Thyroid gland (tissue), 4 donors: ENCODE measurements at regions not wholly inside any gene's neighbourhood (a gene's known extent, or its start where the extent isn't known, plus 50 kb on each side); places are given as distances from the start of the nearest gene placed in this dataset.

Source experiments
- DNase-seq, 2 donors: peaks; one replicate each; pipeline ENCODE4 v3.0.0-alpha.2; 2019
- H3K27ac ChIP-seq, 3 donors: fragments of 200-600 bp; sonication (generic); 1 replicate in 2 of 3; 2 replicates in 1 of 3; pipeline ENCODE4 v1.5.1; 2016 to 2019; ENCODE audit warnings: mild to moderate bottlenecking in 1 of 3, moderate library complexity in 1 of 3
- H3K27me3 ChIP-seq: fragments of 200-600 bp; sonication (generic); one replicate; pipeline ENCODE4 v1.5.1; 2019
- H3K36me3 ChIP-seq, 2 donors: fragments of 200-600 bp; sonication (generic); one replicate each; pipeline ENCODE4 v1.5.1; 2016 to 2019
- H3K4me1 ChIP-seq, 2 donors: fragments of 200-600 bp; sonication (generic); one replicate each; pipeline ENCODE4 v1.5.1; 2017 to 2019
- H3K4me3 ChIP-seq, 3 donors: fragments of 200-600 bp; sonication (generic); replicated peaks in 1 of 3; 1 replicate in 2 of 3; 2 replicates in 1 of 3; pipeline ENCODE4 v1.5.1; 2016; ENCODE audit warnings: mild to moderate bottlenecking in 1 of 3
- H3K9me3 ChIP-seq: fragments of 200-600 bp; sonication (generic); one replicate; pipeline ENCODE4 v1.5.1; 2017
- CTCF ChIP-seq, 6 experiments: fragments of 200-600 bp in 3 of 6; fragments of 450-650 bp in 3 of 6; sonication (generic) in 3 of 6; IDR thresholded peaks; one replicate each; pipeline ENCODE4 v1.5.1; 2016 to 2019; ENCODE audit warnings: antibody characterized with exemption in 6 of 6, mild to moderate bottlenecking in 2 of 6, inconsistent platforms in 1 of 6, moderate library complexity in 1 of 6
- POLR2A ChIP-seq, 2 donors: fragments of 450-650 bp; IDR thresholded peaks; one replicate each; pipeline ENCODE4 v1.6.1; 2017; ENCODE audit warnings: antibody characterized with exemption in 2 of 2, mild to moderate bottlenecking in 2 of 2, moderate library complexity in 1 of 2
- WGBS, 2 donors: methylation state at CpG; one replicate each; pipeline ENCODE4 v1.1.5; 2017; 5-methylcytosine and 5-hydroxymethylcytosine counted together
- intact Hi-C: fragments of 100-400 bp; cut with DNase I; formaldehyde crosslinking; loops from one replicate; pipeline ENCODE4 v1.15.1; 2023

- Histone ChIP-seq H3K27ac (no peak overlapping the region), H3K4me1 (no peaks in the 10 kb centered on the region), H3K27me3 (no peaks in the 10 kb centered on the region), H3K9me3 (no peaks in the 10 kb centered on the region), H3K4me3 (no peak overlapping the region), H3K36me3 (no peaks in the 10 kb centered on the region)
- no peak for DNase-seq
- 26 to 29% methylated on average over 2 to 3 of the region's 3 CpGs for WGBS, 2 donors
- TF ChIP-seq POLR2A (IDR thresholded peaks at IDR 0.05), result no peak
- no peak for TF ChIP-seq CTCF (IDR thresholded peaks at IDR 0.05)
- intact Hi-C loops, result no loop called here
Observed at GRCh38 chrY:8202837-8203236, 1134.4 kb upstream of the TSPY4 start.

- no peak for DNase-seq
- no peaks in the 10 kb centered on the region for H3K9me3 ChIP-seq
- 77 to 79% methylated on average over 8 of the region's 8 CpGs for WGBS, 2 donors
- no peak for TF ChIP-seq CTCF (IDR thresholded peaks at IDR 0.05)
- no peak for TF ChIP-seq POLR2A (IDR thresholded peaks at IDR 0.05)
- no peaks in the 10 kb centered on the region for H3K36me3 ChIP-seq
- no peak overlapping the region for H3K4me3 ChIP-seq
- intact Hi-C loops, result no loop called here
- H3K27me3 ChIP-seq, result no peaks in the 10 kb centered on the region
- H3K4me1 ChIP-seq, result no peaks in the 10 kb centered on the region
- H3K27ac ChIP-seq, result no peak overlapping the region
Observed at GRCh38 chrY:8241144-8241543, 1096.1 kb upstream of the TSPY4 start.

- DNase-seq, result no peak
- Histone ChIP-seq H3K9me3 (no peaks in the 10 kb centered on the region), H3K4me3 (no peak overlapping the region), H3K36me3 (no peaks in the 10 kb centered on the region), H3K4me1 (no peaks in the 10 kb centered on the region), H3K27me3 (no peaks in the 10 kb centered on the region), H3K27ac (no peak overlapping the region)
- intact Hi-C loops, result no loop called here
- TF ChIP-seq CTCF (IDR thresholded peaks at IDR 0.05), result no peak
- TF ChIP-seq POLR2A (IDR thresholded peaks at IDR 0.05), result no peak
Observed at GRCh38 chrY:8273807-8274206, 1063.5 kb upstream of the TSPY4 start.

GRCh38 chrY:8305021-8305420, 1032.2 kb upstream of the TSPY4 start:
- Histone ChIP-seq H3K27ac (no peak overlapping the region), H3K4me3 (no peak overlapping the region), H3K27me3 (no peaks in the 10 kb centered on the region), H3K4me1 (no peaks in the 10 kb centered on the region), H3K9me3 (no peaks in the 10 kb centered on the region), H3K36me3 (no peaks in the 10 kb centered on the region)
- TF ChIP-seq POLR2A (IDR thresholded peaks at IDR 0.05) (no peak), CTCF (IDR thresholded peaks at IDR 0.05) (no peak)
- DNase-seq, result no peak
- intact Hi-C loops, result no loop called here
- 89 to 92% methylated on average over 1 of the region's 1 CpG for WGBS, 2 donors

- Histone ChIP-seq H3K4me3 (no peak overlapping the region), H3K27me3 (no peaks in the 10 kb centered on the region), H3K9me3 (no peaks in the 10 kb centered on the region), H3K36me3 (no peaks in the 10 kb centered on the region), H3K27ac (no peak overlapping the region), H3K4me1 (no peaks in the 10 kb centered on the region)
- no peak for DNase-seq
- intact Hi-C loops, result no loop called here
- TF ChIP-seq CTCF (IDR thresholded peaks at IDR 0.05) (no peak), POLR2A (IDR thresholded peaks at IDR 0.05) (no peak)
Observed at GRCh38 chrY:8324113-8324512, 1013.2 kb upstream of the TSPY4 start.
